Lower lobe of right lung (tissue), 2 donors: ENCODE measurements at regions not wholly inside any gene's neighbourhood (a gene's known extent, or its start where the extent isn't known, plus 50 kb on each side); places are given as distances from the start of the nearest gene placed in this dataset.
A peak's percentile ranks its signal among the peaks of the same experiment; 100 is the strongest.

ENCODE experiments used
- ATAC-seq, 2 donors: fragments of 200-7000 bp; cut with Tn5 transposase; one replicate each; pipeline ENCODE4 v1.9.1; 2020 to 2022; ENCODE audit warnings: mild to moderate bottlenecking in 2 of 2, moderate library complexity in 2 of 2
- DNase-seq: peaks from one replicate; pipeline ENCODE4 v3.0.0-alpha.2; 2020
- H3K27ac ChIP-seq: fragments of 200-600 bp; one replicate; pipeline ENCODE4 v1.8.0; 2022
- H3K27me3 ChIP-seq: fragments of 200-600 bp; one replicate; pipeline ENCODE4 v1.8.0; 2022; ENCODE audit warnings: low read depth
- H3K36me3 ChIP-seq: fragments of 200-600 bp; one replicate; pipeline ENCODE4 v1.8.0; 2022; ENCODE audit warnings: mild to moderate bottlenecking
- H3K4me1 ChIP-seq: fragments of 200-600 bp; one replicate; pipeline ENCODE4 v1.8.0; 2022
- H3K4me3 ChIP-seq: fragments of 200-600 bp; one replicate; pipeline ENCODE4 v1.8.0; 2022; ENCODE audit warnings: mild to moderate bottlenecking
- H3K9me3 ChIP-seq: fragments of 200-600 bp; one replicate; pipeline ENCODE4 v1.8.0; 2022
- intact Hi-C: fragments of 100-400 bp; cut with DNase I; formaldehyde crosslinking; loops from one replicate; pipeline ENCODE4 v1.11.0; 2022
- TF ChIP-seq, protein P1 (sequence below): fragments of 200-600 bp; IDR thresholded peaks from one replicate; pipeline ENCODE4 v1.8.0; 2022; ENCODE audit warnings: antibody characterized with exemption, mild to moderate bottlenecking
- donor health status: DM: no; HTN: yes; CAD: no; lungs with severe emphysema.

DNA sequence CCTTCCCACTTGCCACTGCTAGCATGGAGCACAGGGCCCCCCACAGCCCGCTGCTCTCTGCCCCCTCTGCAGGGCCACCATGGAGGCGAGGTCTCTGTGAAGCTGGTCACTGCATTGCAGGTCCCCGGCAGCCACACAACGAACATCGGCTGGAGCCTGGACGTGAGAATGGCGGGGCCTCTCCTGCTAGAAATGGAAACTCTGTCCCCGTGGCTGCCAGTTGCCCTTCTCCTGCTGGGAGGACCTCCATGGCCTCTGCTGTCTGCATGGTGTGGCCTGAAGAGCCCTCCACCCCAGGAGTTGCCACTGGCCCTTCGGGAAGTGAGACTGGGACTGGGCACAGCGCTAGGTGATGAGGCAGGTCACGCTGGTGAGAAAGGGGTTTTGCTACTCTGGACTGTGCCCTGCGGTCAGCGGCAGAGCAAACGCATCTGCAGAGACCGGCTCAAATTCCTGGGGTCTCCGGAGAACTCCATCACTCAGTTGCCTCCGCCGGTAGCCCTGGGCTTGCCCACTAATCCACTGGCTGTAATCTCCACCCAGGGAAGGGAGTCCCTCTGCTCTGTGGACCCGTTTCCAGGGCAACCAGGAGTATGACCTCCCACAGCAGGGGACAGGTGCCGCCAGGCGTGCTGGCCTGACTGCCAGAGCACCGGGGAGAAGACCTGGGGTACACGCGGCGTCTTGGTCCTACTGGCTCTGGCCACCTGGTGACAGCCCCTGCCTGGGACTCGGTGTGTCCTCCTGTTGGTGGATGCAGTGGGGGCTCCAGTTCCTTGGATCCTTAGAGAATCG is 806.3 kb downstream of the BRD1 start:
- Histone ChIP-seq H3K36me3 (no peaks in the 10 kb centered on the region), H3K27ac (no peak overlapping the region), H3K9me3 (no peaks in the 10 kb centered on the region), H3K27me3 (no peaks in the 10 kb centered on the region), H3K4me3 (no peak overlapping the region), H3K4me1 (peaks cover 5% of the 10 kb centered on the region)
- ATAC-seq: no peak
- intact Hi-C loops: no loop called here
- DNase-seq: peak; percentile 37
- TF ChIP-seq, protein P1, sequence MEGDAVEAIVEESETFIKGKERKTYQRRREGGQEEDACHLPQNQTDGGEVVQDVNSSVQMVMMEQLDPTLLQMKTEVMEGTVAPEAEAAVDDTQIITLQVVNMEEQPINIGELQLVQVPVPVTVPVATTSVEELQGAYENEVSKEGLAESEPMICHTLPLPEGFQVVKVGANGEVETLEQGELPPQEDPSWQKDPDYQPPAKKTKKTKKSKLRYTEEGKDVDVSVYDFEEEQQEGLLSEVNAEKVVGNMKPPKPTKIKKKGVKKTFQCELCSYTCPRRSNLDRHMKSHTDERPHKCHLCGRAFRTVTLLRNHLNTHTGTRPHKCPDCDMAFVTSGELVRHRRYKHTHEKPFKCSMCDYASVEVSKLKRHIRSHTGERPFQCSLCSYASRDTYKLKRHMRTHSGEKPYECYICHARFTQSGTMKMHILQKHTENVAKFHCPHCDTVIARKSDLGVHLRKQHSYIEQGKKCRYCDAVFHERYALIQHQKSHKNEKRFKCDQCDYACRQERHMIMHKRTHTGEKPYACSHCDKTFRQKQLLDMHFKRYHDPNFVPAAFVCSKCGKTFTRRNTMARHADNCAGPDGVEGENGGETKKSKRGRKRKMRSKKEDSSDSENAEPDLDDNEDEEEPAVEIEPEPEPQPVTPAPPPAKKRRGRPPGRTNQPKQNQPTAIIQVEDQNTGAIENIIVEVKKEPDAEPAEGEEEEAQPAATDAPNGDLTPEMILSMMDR: no peak

DNA sequence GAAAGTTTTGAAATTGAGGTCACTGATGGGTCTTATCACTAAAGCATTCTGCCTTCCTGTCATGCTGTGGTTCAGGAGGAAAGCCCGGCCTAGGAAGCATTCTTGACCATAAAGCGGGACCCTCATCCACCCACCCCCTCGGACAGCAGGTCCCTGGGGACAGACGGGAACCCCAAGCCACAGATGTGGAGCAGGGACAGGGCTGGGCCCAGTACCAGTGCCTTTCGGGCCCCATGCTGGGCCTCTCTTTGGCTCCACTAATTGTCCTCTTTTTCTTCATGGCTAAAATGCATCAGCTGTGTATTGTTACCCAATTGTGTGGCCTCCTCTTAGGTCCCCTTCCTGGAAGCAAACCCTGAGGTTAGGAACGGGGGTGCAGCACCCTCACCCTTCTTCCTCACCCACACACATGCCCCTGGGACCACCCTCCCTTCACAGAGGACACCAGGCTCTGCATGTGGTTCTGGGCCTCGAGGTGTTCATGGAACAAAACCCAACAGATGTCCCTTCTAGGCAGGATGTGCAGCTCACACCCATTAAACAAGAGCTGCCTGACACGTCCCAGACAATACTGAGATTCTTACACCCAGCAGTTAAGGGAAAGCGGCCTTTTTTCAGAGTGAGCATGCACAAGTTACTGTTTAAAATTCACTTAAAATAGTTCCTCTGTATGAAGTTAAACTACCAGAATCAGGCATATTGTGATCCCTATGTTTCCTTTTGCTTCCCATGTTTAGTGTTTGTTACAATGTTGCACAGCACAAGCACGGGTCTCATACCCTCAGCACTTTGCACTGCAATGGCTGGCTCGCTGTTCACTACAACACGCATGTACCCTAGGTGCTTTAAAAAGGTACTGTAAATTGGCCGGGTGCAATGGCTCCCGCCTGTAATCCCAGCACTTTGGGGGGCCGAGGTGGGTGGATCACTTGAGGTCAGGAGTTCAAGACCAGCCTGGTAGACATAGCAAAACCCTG is 807.6 kb downstream of the BRD1 start:
- ATAC-seq: no peak
- H3K4me3 ChIP-seq: no peak overlapping the region
- intact Hi-C loops: no loop called here

DNA sequence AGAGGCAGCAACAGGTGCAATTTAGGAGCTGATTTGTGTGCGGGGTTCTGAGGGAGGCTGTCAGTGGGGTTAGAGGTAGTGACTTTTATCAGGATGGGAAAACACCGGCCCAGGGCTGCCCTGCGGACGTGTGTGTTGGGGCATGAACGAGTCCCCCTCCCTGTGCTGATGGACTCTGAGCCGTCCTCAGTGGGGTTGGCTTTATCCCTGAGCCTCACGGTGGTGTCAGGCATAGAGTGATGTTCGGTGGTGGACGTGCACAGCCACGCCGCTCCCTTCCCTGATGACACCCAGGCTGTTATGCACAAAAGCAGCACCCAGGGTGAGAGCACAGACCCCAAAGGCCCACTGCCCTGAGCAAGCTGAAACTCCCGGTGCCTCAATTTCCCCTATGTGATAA is 809.1 kb downstream of the BRD1 start:
- ATAC-seq (no peak), DNase-seq (no peak)
- Histone ChIP-seq H3K9me3 (no peaks in the 10 kb centered on the region), H3K27ac (peak overlapping the region; percentile 74), H3K4me1 (peaks cover 19% of the 10 kb centered on the region), H3K4me3 (no peak overlapping the region), H3K36me3 (no peaks in the 10 kb centered on the region), H3K27me3 (peaks cover 13% of the 10 kb centered on the region)
- TF ChIP-seq, protein P1: no peak
- intact Hi-C loops: no loop called here

More for the DNA sequence above, 807.6 kb downstream of the BRD1 start:
- peak; percentile 14 for DNase-seq
- H3K4me1 ChIP-seq: peaks cover 10% of the 10 kb centered on the region
- H3K27ac ChIP-seq: no peak overlapping the region
- TF ChIP-seq, protein P1: no peak
- H3K9me3 ChIP-seq: no peaks in the 10 kb centered on the region
- H3K27me3 ChIP-seq: no peaks in the 10 kb centered on the region
- no peaks in the 10 kb centered on the region for H3K36me3 ChIP-seq

DNA sequence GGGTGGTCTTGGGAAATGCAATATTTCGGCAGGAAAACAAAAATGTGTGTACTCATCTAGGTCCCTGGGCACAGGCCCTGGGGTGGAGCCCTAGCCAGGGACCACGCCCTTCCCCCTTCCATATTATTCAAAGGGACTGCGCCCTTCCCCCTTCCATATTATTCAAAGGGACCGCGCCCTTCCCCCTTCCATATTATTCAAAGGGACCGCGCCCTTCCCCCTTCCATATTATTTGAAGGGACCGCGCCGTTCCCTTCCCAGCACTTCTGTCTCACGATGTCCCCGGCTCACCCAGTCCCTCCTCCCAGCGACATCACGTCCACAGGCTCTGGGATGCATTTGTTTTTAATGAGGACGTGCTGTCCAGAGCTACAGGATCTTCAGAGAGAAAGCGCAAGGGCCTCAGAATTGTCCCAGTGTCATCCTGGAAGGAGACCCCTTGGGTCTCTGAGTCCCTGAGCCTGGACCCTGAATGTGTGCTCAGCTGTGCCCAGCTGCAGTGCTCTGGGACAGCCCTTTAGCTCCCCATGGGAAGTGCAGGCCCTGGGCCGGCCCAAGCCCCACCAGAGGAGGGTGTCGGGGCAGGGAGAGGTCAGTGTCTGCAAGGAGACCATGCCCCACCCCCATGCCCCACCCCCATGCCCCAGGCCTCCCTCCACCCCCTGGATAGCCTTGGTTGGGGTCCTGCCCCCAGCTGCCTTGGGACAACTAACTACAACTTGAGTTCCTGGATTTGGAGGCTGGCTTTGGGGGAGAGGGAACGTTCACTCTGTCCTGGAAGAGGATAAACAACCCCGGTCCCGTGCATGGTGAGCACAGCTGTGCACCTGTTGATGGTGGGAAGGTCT is 810.0 kb downstream of the BRD1 start:
- H3K36me3 ChIP-seq: no peaks in the 10 kb centered on the region
- H3K27me3 ChIP-seq: peaks cover 14% of the 10 kb centered on the region
- peaks cover 19% of the 10 kb centered on the region for H3K4me1 ChIP-seq
- H3K27ac ChIP-seq: peak overlapping the region; percentile 83
- TF ChIP-seq, protein P1: no peak
- H3K9me3 ChIP-seq: no peaks in the 10 kb centered on the region
- peak; percentile 49 for DNase-seq
- peak in 1 of 2 donors; percentile 30 for ATAC-seq
- no peak overlapping the region for H3K4me3 ChIP-seq
- intact Hi-C loops: no loop called here
